ENCODE measurements at regions not wholly inside any gene's neighbourhood (a gene's known extent, or its start where the extent isn't known, plus 50 kb on each side); places are given as distances from the start of the nearest gene placed in this dataset.
"Not testable (repeated sequence)": the region's sequence is repeated elsewhere in the genome, so short reads cannot be mapped to it uniquely, and the experiment has no call there.

DNA sequence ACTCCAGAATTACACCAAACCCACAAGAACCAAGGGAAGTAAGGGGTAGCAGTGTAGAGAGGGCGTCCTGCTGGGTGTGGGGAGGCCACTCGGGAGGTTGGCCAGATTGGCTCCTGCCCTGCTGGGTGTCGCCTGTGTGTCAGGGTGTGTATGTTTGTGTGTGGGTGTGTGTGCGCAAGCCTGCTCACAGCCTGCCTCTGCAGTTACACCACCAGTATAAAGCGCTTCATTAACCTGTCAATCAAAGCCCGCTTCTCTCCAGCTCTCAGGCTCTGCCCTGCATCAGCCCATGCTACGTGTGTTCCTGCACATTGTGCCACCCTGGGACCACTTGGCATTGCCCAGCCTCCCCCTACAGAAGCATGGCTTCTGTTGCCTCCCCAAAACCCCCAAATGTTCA lies 83.3 kb upstream of the PAX2 start:
- DNase-seq (ENCODE audit: low read depth in 2 of 2), result no peak

DNA sequence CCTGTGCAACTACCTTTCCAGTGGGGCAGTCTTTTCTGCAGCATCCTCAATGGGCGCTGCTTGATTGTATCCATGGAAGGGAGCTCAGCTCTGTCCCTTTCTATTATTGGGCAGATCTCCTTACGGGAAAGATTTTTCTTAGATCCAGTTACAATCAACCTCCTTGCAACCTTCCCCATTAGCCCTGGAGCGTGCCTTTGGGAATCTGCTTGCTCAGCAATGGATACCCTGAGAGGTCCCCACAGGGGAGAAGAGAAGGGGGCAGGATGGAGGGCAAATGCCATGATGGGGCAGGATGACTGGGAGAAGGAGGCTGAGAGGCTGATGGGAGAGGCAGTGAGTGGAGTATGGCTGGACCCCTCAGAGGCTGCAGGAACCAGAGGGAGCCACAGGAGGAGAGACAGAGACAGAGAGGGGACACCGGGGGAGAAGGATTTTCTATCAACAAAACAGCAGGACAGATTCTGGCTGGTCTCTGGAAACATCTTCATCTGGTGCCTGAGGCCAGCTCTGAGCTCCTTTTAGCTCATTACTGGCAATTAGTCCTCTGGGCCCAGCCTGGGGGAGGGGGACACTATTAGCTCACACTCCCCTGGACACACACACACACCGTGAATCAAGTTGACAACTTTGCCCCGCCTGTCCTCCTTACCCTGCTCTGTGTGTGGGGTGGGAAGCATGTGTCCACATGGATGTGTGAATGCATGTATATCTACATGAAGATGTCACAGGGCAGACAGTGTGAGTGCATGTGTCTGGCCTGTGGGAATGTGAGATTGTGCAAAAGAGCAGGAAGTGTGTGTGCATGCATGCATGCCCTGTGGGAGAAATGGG lies 80.8 kb upstream of the PAX2 start:
- no peak for DNase-seq (ENCODE audit: low read depth in 2 of 2)

DNA sequence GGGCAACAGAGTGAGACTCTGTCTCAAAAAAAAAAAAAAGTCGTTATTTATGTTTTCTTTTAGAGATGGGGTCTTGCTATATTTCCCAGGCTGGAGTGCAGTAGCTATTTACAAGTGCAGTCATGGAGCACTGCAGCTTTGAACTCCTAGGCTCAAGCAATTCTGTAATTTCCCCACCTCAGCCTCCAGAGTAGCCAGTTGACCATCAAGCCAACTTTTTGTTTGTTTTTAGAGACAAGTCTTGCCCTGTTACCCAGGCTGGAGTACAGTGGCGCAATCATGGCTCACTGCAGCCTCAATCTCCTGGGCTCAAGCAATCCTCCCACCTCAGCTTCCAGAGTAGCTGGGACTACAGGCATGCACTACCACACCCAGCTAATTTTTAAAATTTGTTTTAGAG lies 78.7 kb upstream of the PAX2 start:
- DNase-seq (ENCODE audit: low read depth in 2 of 2), result not testable (repeated sequence)

DNA sequence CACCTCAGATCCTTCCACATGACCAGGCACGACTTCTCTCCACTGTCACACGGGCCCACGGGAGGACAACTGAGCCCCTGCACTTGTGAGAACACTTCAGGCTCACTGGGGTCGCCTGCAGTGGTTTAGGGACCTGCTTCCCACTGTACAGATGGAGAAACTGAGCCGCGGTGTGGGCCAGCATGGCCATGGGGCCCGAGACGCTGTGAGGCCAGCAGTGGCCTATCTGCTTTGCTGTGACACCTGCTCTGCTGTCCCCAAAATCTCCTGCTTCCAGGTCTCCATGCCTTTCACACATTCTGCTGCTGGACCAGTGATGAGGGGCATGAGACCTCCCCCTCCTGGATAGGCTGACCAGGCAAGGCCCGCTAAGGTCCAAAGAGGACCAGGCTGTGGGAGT lies 75.8 kb upstream of the PAX2 start:
- DNase-seq (ENCODE audit: low read depth in 2 of 2), result no peak

DNA sequence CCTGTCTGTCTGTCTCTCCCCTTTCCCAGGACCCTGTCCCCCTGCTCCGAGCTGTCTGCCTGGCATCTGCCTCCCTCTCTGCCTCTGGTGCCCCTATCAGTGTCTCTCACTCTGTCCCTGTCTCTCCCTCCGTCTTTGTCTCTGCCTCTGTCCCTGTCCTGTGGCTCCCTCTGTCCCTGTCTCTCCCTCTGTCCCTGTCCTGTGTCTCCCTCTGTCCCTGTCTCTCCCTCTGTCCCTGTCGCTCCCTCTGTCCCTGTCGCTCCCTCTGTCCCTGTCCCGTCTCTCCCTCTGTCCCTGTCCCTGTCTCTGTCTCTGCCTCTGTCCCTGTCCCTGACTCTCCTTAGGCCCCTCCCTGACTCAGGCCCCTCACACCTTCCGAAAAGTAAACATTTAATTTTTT lies 75.0 kb upstream of the PAX2 start:
- DNase-seq (ENCODE audit: low read depth in 2 of 2), result no peak

DNA sequence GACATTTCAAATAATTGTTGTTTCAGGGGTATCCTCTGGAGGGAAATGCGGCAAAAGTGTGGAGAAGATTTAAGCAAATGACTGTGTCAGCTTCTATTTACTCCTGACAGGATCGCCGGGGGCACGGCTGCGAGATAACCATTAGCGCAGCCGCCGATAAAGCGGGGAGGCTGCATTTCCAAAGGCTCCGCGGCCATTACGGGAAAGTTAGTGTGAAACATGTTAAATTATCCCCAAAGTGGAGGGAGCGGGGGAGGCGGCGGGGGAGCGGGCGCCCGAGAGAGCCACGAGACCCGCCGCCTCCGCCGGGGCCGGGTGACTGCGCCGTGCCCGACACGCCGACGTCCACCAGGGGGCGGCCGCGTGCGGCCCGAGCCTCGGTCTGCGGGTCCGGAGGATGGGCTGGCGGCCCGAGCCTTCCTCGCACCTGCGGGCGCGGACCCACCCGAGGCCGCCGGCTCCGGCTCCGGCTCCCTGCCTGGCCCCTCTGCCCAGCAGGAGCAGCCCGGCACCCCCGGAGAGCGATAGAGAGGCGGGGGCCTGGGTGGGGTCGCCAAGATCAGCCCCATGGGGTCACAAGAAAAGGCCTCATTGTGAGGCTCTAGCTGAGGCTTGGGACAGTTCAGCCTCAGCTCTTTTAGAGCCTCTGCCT lies 74.4 kb upstream of the PAX2 start:
- peak; percentile 50 to 58 for DNase-seq (ENCODE audit: low read depth in 2 of 2)

DNA sequence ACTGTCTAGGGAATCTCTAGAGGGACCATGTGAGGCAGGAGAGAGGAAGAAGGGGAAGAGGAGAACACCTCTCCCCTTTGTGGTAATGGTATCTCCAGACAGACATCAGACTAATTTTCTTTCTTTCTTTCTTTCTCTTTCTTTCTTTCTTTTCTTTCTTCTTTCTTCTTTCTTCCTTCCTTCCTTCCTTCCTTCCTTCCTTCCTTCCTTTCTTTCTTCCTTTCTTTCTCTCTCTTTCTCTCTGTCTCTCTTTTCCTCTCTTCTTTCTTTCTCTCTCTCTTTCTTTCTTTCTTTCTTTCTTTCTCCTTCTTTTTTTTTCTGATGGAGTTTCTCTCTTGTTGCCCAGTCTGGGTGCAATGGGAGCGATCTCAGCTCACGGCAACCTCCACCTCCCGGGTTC lies 73.2 kb upstream of the PAX2 start:
- no peak for DNase-seq (ENCODE audit: low read depth in 2 of 2)

DNA sequence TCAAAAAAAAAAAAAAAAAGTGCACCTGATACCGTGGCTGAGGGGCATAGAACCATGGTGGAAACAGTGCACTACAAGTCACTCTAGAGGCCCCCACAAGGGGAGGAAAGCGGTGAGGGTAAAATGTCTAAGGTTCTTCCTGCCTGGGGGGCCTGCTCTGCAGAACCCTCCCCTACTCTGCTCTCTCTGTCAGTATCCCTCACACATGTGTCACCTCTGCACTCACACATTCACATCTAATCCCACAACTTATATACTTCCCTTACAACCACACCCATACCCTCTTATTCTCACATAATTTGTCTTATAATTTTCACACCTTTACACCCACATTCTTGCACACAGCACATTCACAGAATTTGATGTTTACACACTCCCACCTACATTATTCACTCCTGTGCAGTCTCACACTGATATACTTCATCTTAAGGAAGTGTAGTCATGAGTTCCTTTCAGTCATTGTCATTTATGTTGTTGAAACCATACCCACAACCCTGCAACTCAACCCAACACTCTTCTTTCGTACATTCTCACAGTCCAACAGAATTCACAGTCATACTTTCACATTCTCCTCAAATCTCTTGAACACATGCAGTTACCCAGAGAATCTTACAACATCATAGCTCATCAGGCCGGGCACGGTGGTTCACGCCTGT lies 68.0 kb upstream of the PAX2 start:
- no peak for DNase-seq (ENCODE audit: low read depth in 2 of 2)

DNA sequence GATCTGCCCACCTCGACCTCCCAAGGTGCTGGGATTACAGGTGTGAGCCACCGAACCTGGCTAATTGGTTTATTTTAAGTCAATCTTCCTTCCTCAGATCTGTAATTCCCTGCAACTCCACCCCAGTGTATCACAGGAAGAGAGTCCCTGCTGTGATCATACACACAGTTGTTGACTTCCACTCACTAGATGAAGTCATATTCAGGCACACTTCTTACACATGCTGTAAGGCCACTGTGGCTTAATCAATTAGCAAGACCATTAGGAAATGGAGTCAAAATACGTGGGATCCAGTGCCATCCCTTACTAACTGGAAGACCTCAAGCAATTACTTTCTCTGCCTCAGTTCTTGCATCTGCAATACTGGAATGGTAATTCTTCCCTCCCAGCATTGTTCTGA lies 66.1 kb upstream of the PAX2 start:
- no peak for DNase-seq (ENCODE audit: low read depth in 2 of 2)

DNA sequence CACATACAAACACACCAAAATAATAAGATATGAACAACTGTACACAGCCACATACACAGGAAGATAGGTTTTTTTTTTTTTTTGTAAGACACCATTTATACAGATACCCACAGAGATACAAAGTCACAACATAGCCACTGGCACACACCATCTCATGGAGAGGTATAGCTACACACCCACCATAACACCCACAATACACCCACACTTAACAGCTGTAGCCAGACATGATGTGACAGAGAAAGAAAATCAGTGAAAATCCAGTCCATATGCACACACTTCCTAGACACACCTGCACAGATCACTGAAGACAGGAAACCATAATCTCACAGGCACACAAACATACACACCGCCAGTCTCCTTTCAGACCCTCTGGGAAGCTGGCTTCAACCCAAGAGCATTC lies 62.4 kb upstream of the PAX2 start:
- no peak for DNase-seq (ENCODE audit: low read depth in 2 of 2)

DNA sequence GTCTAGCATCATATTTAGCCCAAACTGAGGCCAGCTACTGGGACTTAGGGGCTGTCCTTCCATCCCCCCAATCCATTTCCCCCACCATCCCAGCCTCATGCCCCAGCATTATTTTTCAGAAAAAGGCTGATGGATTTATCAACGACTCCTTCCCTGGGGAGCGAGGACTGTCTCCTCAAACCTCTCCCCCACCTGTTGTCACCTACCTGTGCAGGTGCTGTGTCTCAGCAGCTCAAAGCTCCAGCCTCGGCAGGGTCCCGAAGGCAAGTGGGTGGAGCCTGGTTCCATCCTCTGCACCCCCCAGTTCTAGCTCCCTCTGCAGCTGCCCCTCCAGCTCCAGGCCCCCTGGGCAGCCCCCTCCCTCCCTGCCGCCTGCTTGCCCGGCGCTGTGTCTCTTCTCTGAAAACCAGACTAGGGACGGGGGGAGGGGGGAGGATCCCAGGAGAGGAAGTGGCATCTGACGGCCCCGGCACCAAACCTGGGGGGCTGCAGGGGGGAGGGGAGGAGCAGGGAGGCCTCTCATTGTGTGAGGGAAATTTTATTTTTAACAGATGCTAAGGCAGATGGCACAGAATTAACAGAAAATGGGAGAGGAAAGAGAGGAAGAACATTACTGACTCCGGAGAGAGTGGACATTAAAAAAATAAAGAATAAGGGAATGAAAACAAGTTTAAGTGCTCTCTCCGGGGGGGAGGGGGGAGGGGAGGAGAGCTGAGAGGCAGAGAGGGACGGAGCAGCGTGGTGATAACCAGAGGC lies 61.7 kb upstream of the PAX2 start:
- DNase-seq (ENCODE audit: low read depth in 2 of 2), result no peak

DNA sequence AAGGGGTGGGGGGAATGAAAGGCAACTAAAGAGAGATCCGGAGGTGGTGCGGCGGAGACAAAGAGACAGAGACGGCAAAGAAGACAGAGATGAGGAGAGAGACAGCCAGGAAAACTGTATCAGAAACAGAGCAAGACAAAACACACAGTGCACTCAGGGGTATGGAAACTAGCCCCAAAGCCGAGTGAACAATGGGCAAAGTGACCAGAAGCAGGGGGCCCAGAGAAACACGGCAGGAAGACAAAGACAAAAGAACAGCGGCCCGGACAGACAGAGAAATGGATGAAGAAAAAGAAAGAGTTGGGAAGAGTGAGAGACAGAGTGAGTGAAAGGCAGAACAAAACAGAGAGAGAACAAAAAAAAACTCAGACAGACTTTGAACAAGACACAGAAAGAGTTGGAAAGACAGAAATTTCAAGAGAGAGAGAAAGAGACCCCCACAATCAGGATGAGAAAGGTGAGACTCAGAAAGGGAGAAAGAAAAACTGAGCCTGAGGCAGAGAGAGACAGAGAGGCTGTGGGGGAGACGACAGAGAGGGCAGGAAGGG lies 60.6 kb upstream of the PAX2 start:
- DNase-seq (ENCODE audit: low read depth in 2 of 2), result no peak

DNA sequence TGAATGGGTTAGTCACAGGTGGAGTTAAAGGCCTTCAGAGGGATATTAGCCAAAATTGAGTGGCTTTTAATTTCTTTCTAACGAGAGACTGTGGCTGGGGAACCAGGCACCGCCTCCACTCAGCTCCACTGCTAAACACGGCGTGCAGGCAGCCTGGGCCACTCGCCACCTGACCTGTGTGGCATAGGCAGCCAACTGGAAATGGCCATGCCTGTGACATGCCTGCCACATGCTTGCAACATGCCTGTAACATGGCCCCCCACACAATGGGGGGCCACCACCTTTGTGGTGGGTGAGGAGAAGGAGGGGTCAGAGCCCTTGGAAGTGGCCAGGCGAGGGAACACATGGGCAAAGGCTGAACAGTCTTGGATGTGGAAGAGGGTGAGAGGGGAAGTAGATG lies 60.1 kb upstream of the PAX2 start:
- DNase-seq (ENCODE audit: low read depth in 2 of 2), result no peak

DNA sequence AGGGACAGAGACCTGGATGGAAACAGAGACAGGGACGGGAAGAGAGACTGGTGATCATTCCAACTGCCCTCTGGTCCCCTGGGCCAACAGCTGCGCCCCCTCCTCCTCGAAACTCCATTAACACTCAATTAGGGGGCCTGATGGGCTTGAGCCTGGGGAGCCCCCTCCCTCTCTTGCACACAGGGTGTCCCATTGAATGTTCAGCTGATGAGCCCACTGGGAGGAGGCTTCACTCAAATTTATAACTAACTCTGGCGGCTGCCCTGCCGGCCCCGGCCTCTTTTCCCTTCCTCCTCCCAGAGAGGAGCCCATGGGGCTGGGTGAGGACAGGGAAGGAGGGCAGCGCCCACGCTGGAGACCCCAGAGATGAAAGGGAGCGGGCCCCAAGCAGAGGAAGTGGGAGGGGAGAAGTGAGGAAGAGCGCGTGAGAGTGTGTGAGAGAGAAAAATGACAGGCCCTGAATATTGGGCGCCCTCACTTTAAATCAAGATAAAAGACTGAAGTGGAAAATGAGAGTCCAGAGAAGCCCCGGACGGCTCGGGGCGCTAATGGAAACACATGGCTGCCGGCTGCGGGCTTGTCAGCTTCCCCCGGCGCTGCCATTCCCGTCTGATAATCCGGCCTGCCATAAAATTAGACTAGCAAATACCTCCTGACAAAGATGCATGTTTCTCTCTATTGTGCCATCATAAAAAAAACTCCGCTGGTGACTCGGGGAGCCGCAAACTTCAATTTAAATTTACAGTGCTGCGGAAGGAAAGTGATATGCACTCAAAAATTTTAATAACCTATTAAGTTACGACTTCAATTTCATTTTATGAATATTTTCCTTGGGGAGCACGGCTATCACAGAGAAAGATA lies 58.0 kb upstream of the PAX2 start:
- no peak for DNase-seq (ENCODE audit: low read depth in 2 of 2)

DNA sequence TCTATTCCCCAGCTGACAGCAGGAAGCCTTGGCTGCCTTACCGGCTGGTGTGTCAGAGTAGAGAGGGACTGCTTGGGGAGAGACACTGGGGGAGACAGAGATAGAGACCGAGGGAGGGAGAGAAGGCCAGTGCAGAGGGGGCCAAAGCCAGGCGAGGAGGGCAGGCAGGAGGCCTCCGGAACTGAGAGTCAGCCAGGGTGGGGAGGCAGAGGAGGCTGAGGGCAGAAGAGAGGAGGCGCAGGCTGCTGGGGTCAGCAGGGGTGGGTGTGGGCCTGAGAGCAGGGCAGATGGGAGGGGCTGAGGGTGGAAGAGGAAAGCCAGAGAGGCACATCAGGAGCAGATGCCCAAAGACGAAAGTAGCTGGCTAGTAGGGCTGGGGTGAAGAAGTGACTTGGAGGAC lies 57.2 kb upstream of the PAX2 start:
- no peak for DNase-seq (ENCODE audit: low read depth in 2 of 2)

DNA sequence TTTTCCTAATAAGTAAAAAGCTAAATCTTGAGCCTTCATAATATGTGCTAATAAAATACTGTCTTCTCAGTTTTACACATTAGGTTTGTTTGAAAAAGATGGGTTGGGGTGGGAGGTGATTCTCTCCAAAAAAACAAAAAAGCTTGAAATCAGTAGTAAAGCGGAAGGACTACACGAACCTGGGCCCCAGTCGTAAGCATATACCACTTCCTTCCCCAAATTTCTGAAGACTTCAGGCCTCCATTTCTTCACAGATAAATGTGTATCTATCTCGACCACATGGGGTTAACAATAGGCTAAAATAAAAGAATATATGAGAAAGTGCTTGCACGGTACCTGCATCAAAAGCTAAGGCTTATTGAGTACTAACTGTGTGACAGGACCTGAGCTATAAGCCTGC lies 51.6 kb upstream of the PAX2 start:
- DNase-seq (ENCODE audit: low read depth in 2 of 2), result no peak
